A673 (cell line): ENCODE measurements at regions not wholly inside any gene's neighbourhood (a gene's known extent, or its start where the extent isn't known, plus 50 kb on each side); places are given as distances from the start of the nearest gene placed in this dataset.

Experiments used
- CTCF ChIP-seq: fragments of 300-800, 200-600 bp; sonication (generic); conservative IDR thresholded peaks from 2 replicates; pipeline ENCODE4 v1.5.1; 2017; ENCODE audit warnings: low read depth, mild to moderate bottlenecking, antibody characterized with exemption, low read length, moderate library complexity, mixed read lengths
- EZH2 ChIP-seq: fragments of 200-600 bp; sonication (generic); IDR thresholded peaks from 2 replicates; pipeline ENCODE4 v1.6.1; 2017; ENCODE audit warnings: borderline replicate concordance, low read depth, mild to moderate bottlenecking, mixed read lengths, antibody characterized with exemption, low read length; ENCODE audit not compliant: poor library complexity, severe bottlenecking

GRCh38 chr18:68467329-68467728 lies 247.6 kb downstream of the TMX3 start:
- TF ChIP-seq CTCF, result no peak
- TF ChIP-seq EZH2, result no peak
